ENCODE measurements at regions not wholly inside any gene's neighbourhood (a gene's known extent, or its start where the extent isn't known, plus 50 kb on each side); places are given as distances from the start of the nearest gene placed in this dataset.

DNA sequence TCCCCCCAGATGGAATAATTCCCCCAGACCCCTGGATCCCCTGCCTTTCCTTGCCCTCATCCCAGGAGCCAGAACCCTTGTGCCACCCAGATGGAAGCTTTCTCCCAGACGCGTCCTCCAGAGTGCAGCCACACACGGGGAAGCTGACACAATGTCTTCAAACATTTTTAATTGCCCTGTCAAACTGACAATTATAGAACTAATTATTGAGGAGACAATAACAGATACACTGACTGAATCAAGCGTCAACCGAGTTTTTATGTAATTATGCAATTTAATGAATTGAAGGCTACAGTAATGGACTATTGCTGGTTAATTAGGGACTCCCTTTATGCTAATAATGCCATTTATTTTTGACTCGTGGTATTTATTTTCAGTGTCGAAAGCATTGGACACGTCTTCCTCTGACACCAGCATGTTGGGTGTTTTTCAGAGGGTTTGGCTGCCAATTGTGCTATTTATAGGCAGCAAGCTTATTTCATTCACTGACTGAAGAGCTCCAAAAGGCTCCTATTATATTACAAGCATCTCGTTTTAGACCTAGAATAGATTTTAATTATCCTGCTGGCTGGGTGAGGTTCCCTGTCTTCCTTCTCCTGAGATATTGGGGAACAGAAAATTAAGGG is 298.2 kb upstream of the C16orf82 start:
- TF ChIP-seq, protein P1, sequence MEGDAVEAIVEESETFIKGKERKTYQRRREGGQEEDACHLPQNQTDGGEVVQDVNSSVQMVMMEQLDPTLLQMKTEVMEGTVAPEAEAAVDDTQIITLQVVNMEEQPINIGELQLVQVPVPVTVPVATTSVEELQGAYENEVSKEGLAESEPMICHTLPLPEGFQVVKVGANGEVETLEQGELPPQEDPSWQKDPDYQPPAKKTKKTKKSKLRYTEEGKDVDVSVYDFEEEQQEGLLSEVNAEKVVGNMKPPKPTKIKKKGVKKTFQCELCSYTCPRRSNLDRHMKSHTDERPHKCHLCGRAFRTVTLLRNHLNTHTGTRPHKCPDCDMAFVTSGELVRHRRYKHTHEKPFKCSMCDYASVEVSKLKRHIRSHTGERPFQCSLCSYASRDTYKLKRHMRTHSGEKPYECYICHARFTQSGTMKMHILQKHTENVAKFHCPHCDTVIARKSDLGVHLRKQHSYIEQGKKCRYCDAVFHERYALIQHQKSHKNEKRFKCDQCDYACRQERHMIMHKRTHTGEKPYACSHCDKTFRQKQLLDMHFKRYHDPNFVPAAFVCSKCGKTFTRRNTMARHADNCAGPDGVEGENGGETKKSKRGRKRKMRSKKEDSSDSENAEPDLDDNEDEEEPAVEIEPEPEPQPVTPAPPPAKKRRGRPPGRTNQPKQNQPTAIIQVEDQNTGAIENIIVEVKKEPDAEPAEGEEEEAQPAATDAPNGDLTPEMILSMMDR (conservative IDR thresholded peaks at IDR 0.05), result no peak
- H3K27ac ChIP-seq, result no peak overlapping the region

DNA sequence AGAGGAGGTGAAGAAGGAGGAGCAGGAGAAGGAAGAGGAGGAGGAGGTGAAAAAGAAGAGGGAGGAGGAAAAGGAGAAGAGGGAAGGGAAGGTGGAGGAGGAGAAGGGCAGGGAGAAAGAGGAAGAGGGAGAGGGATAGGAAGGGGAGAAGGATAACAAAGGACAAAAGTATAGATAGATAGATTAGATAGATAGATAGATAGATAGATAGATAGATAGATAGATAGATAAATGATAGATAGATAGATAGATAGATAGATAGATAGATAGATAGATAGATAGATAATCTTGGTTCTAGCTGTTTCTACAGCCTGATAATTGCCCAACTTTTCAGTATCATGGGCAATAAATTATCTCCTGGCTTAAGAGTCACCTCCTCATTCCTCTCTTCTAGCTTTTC is 296.2 kb upstream of the C16orf82 start:
- TF ChIP-seq, protein P1 (conservative IDR thresholded peaks at IDR 0.05), result no peak

DNA sequence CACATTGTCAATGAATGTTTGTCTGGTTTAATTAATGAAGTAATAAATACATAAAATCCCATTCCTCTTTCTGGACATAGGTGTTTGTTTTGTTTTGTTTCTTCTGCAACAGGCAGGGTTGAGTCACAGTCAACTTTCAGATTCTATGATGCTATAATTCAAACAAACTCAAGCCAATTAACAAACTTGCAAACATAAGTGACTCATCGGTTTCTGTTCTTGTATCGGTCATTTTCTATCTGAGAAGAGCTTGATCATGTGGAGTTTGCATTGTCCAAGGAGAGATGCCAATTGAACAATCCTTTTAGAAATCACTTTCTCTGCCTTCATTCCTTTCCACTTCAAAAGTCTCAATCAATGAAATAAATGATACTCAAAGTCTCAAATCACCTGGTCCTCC is 294.2 kb upstream of the C16orf82 start:
- TF ChIP-seq, protein P1 (conservative IDR thresholded peaks at IDR 0.05), result no peak

More for the DNA sequence above, 296.2 kb upstream of the C16orf82 start:
- no peak overlapping the region for H3K27ac ChIP-seq

DNA sequence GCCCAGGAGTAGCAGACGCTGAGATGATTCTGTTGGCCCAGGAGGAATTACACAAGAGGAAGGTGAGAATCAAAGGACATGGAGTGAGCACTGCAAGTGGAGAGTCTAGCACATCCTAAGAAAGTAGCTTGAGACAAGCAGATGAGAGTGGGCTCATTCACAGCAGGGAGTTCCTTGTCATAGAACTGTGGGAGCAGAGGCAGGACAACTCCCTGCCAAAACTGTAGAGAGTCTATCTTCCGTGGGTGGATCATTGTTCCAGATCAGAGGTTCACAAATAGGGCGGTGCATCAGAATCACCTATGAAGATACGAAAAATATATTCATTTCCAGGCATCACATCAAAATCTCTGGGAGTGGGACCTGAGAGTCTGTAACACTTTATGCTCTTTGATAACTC is 288.9 kb upstream of the C16orf82 start:
- no peak overlapping the region for H3K27ac ChIP-seq
- TF ChIP-seq, protein P1 (conservative IDR thresholded peaks at IDR 0.05), result no peak

More for the DNA sequence above, 294.2 kb upstream of the C16orf82 start:
- no peak overlapping the region for H3K27ac ChIP-seq

DNA sequence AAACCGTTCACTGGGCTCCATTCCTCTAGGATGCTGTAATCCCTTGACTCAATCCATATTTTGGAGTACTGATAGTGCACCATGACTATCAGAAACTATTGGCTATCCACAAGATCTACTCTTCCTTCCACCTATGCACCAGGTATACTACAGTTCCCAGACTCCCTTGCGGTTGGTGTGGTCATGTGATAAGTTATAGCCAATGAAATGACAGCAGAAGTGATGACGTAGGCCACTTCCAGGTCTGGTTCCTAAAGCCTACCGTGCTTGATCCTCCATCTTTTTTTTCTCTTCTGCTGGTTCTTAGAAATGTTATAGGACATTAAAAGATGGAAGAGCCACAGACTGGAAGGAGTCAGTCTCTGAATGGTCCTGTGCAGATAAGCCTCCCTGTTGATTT is 278.8 kb upstream of the C16orf82 start:
- no peak overlapping the region for H3K27ac ChIP-seq
- TF ChIP-seq, protein P1 (conservative IDR thresholded peaks at IDR 0.05), result no peak

DNA sequence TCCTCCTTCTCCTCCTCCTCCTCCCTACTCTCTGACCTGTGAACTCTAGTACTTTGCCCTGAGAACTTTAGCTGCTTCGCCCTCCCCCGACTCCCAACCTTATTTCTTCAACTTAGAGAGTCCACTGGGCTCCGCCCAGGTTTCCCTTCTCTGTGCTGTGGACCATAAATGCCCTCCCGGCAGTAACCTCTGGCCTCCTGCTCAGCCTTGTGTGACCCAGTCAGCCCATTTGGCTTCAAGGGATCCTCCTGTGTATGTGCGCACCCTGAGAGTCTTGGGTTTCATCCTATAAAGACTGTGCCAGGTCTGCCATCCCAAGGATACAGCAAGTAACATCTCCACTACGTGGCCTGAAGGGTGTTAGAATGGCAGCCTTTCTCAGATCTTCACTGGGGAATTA is 275.6 kb upstream of the C16orf82 start:
- TF ChIP-seq, protein P1 (conservative IDR thresholded peaks at IDR 0.05), result no peak
- no peak overlapping the region for H3K27ac ChIP-seq

DNA sequence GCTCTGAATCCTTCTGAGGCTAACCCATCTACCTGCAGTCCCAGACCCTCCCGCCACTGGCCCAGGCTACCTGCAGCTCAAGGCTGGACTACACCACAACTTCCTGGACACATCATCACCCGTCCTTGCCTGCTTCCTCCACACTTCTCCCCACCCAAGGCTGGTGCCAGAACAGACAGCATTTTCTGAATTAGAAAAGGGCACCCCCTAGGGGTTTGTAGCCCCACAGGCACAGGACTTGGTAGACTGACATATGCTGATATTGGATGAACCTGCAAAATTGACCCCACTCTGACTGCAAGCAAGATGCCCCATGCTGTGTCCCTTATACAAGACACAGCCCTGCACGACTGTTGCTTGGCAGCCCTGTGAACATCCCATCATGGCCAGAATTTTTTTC is 271.5 kb upstream of the C16orf82 start:
- H3K27ac ChIP-seq, result no peak overlapping the region
- TF ChIP-seq, protein P1 (conservative IDR thresholded peaks at IDR 0.05), result no peak

Data from VCaP (cell line).